BJ (cell line): ENCODE measurements at regions not wholly inside any gene's neighbourhood (a gene's known extent, or its start where the extent isn't known, plus 50 kb on each side); places are given as distances from the start of the nearest gene placed in this dataset.

Experiments
- CTCF ChIA-PET: fragments of 350-600 bp; formaldehyde crosslinking; extraction: SDS; loops from one replicate; lab custom pipeline; 2021; ENCODE audit warnings: antibody characterized with exemption, inconsistent platforms; lab: Yijun Ruan, JAX
- POLR2A ChIA-PET: fragments of 300-600 bp; sonication (Branson Sonifier 250); formaldehyde crosslinking; extraction: SDS; loops from one replicate; lab custom pipeline; 2021; ENCODE audit warnings: antibody characterized with exemption; lab: Charles Lee
- DNase-seq: peaks from one replicate; pipeline ENCODE4 v3.0.0-alpha.2; 2011; ENCODE audit warnings: low read depth
- H3K27me3 ChIP-seq: 2 replicates; pipeline ENCODE4 v1.6.0; 2011; ENCODE audit warnings: low read length; ENCODE audit not compliant: control insufficient read depth, insufficient read depth
- H3K36me3 ChIP-seq: 2 replicates; pipeline ENCODE4 v1.5.1; 2011; ENCODE audit warnings: low read length; ENCODE audit not compliant: control insufficient read depth, insufficient read depth
- H3K4me3 ChIP-seq: 2 replicates; pipeline ENCODE4 v1.5.1; 2011; ENCODE audit warnings: low read depth, mild to moderate bottlenecking, control low read depth, low read length
- TF ChIP-seq, protein P1 (sequence below): IDR thresholded peaks from 2 replicates; pipeline ENCODE4 v1.5.1; 2011; ENCODE audit warnings: low read depth, mild to moderate bottlenecking, control low read depth, inconsistent platforms, low read length, moderate library complexity; ENCODE audit not compliant: insufficient read depth

DNA sequence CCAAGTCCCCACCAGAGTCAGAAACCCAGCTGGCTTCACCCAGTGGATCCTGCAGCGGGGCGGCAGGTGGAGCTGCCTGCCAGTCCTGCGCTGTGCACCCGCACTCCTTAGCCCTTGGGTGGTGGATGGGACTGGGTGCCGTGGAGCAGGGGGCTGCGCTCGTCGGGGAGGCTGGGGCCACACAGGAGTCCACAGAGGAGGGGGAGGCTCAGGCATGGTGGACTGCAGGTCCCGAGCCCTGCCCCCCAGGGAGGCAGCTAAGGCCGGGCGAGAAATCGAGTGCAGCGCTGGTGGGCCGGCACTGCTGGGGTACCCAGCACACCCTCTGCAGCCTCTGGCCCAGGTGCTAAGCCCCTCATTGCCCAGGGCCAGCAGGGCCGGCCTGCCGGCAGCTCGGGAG, 144.6 kb upstream of the MGAT5 start:
- ChIA-PET POLR2A (no interaction called here), CTCF (interaction anchor here (0.9 to 1.8 kb wide), 3 partner anchors 9 to 342 kb away, joined by 3 to 7 read pairs (median 5); no protein-coding TSS in a partner anchor)
- no peak for DNase-seq
- Histone ChIP-seq H3K36me3 (no peaks in the 10 kb centered on the region), H3K27me3 (no peaks in the 10 kb centered on the region; the same call in 1 of the 2 replicates), H3K4me3 (no peak overlapping the region)
- TF ChIP-seq, protein P1, sequence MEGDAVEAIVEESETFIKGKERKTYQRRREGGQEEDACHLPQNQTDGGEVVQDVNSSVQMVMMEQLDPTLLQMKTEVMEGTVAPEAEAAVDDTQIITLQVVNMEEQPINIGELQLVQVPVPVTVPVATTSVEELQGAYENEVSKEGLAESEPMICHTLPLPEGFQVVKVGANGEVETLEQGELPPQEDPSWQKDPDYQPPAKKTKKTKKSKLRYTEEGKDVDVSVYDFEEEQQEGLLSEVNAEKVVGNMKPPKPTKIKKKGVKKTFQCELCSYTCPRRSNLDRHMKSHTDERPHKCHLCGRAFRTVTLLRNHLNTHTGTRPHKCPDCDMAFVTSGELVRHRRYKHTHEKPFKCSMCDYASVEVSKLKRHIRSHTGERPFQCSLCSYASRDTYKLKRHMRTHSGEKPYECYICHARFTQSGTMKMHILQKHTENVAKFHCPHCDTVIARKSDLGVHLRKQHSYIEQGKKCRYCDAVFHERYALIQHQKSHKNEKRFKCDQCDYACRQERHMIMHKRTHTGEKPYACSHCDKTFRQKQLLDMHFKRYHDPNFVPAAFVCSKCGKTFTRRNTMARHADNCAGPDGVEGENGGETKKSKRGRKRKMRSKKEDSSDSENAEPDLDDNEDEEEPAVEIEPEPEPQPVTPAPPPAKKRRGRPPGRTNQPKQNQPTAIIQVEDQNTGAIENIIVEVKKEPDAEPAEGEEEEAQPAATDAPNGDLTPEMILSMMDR: no peak

DNA sequence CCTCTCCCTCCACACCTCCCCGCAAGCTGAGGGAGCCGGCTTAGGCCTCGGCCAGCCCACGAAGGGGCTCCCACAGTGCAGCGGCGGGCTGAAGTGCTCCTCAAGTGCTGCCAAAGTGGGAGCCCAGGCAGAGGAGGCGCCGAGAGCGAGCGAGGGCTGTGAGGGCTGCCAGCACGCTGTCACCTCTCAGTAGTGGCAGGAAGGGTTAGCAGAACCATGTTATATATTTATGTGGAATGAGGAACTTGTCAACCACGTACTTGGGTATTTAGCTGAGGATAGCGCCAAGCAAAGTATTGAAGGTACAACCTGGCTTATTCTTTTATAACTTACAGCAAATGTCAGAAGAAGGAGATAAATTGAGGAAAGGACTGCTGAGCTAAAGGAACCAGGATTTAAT, 144.1 kb upstream of the MGAT5 start:
- TF ChIP-seq, protein P1: no peak
- no peak for DNase-seq
- Histone ChIP-seq H3K36me3 (no peaks in the 10 kb centered on the region), H3K27me3 (no peaks in the 10 kb centered on the region; the same call in 1 of the 2 replicates), H3K4me3 (no peak overlapping the region)
- ChIA-PET POLR2A (interaction anchor here (0.7 kb wide), 1 partner anchor 474 kb away, joined by 24 read pairs; no protein-coding TSS in a partner anchor), CTCF (interaction anchor here (0.9 to 1.8 kb wide), 3 partner anchors 9 to 341 kb away, joined by 3 to 7 read pairs (median 5); no protein-coding TSS in a partner anchor)

GRCh38 chr2:134110532-134110931, 143.3 kb upstream of the MGAT5 start:
- Histone ChIP-seq H3K4me3 (no peak overlapping the region), H3K27me3 (no peaks in the 10 kb centered on the region; the same call in 1 of the 2 replicates), H3K36me3 (no peaks in the 10 kb centered on the region)
- DNase-seq: no peak
- TF ChIP-seq, protein P1: no peak
- CTCF ChIA-PET: interaction anchor here (0.8 to 1.8 kb wide), 4 partner anchors 8 to 341 kb away, joined by 3 to 7 read pairs (median 4); no protein-coding TSS in a partner anchor
- POLR2A ChIA-PET: no interaction called here

- TF ChIP-seq, protein P1: no peak
- ChIA-PET POLR2A (interaction anchor here (0.6 kb wide), 1 partner anchor 1833 kb away, joined by 3 read pairs; no protein-coding TSS in a partner anchor), CTCF (interaction anchor here (0.9 to 7.6 kb wide), 25 partner anchors 10 to 334 kb away, joined by 3 to 134 read pairs (median 6); partner anchors contain the start of gene MGAT5)
- DNase-seq: no peak
- Histone ChIP-seq H3K36me3 (no peaks in the 10 kb centered on the region), H3K27me3 (no peaks in the 10 kb centered on the region; the same call in 1 of the 2 replicates), H3K4me3 (no peak overlapping the region)
These were observed 136.2 kb upstream of the MGAT5 start for GRCh38 chr2:134117676-134118075.

GRCh38 chr2:134118279-134119116, 135.4 kb upstream of the MGAT5 start:
- POLR2A ChIA-PET: interaction anchor here (0.6 to 0.8 kb wide), 4 partner anchors 242 to 1834 kb away, joined by 3 to 4 read pairs (median 4); no protein-coding TSS in a partner anchor
- no peaks in the 10 kb centered on the region; the same call in 1 of the 2 replicates for H3K27me3 ChIP-seq
- peak; percentile 87 for DNase-seq
- TF ChIP-seq, protein P1: peak; percentile 77
- H3K36me3 ChIP-seq: no peaks in the 10 kb centered on the region
- CTCF ChIA-PET: interaction anchor here (0.6 to 7.6 kb wide), 45 partner anchors 9 to 799 kb away, joined by 3 to 134 read pairs (median 4); partner anchors contain the start of genes ACMSD and MGAT5
- no peak overlapping the region for H3K4me3 ChIP-seq
